GM12864 (cell line): ENCODE measurements at regions not wholly inside any gene's neighbourhood (a gene's known extent, or its start where the extent isn't known, plus 50 kb on each side); places are given as distances from the start of the nearest gene placed in this dataset.

Source experiments
- DNase-seq: peaks from one replicate; pipeline ENCODE4 v3.0.0-alpha.2; 2011; ENCODE audit warnings: low read depth
- H3K4me3 ChIP-seq: 2 replicates; pipeline ENCODE4 v1.5.1; 2011; ENCODE audit warnings: mild to moderate bottlenecking, low read depth, low read length, control low read depth
- TF ChIP-seq, protein P1 (sequence below): IDR thresholded peaks from 2 replicates; pipeline ENCODE4 v1.5.1; 2011; ENCODE audit warnings: low read depth, mild to moderate bottlenecking, moderate library complexity, low read length, control low read depth, inconsistent platforms; ENCODE audit errors: missing control alignments

DNA sequence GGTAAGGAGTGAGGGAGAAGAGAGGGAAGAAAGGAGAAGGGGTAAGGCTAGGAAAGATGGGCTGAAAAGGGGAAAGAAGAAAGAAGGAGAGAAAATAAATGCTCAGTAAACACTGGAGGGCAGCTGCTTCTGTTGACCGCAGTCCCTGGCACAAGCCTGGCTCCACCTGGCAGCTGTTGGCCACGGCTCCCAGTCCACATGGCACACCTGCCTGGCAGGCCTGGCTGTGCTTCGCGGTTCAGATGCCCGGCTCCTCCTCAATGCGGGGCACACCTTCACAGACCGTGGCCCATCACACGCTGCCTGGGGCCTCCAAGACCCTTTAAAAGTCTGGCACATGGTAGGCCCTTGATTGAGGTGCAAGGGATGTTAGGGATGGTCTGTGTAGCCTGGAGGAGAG is 516.8 kb upstream of the PROK2 start:
- no peak for DNase-seq
- TF ChIP-seq, protein P1, sequence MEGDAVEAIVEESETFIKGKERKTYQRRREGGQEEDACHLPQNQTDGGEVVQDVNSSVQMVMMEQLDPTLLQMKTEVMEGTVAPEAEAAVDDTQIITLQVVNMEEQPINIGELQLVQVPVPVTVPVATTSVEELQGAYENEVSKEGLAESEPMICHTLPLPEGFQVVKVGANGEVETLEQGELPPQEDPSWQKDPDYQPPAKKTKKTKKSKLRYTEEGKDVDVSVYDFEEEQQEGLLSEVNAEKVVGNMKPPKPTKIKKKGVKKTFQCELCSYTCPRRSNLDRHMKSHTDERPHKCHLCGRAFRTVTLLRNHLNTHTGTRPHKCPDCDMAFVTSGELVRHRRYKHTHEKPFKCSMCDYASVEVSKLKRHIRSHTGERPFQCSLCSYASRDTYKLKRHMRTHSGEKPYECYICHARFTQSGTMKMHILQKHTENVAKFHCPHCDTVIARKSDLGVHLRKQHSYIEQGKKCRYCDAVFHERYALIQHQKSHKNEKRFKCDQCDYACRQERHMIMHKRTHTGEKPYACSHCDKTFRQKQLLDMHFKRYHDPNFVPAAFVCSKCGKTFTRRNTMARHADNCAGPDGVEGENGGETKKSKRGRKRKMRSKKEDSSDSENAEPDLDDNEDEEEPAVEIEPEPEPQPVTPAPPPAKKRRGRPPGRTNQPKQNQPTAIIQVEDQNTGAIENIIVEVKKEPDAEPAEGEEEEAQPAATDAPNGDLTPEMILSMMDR = no peak
- no peak overlapping the region for H3K4me3 ChIP-seq

DNA sequence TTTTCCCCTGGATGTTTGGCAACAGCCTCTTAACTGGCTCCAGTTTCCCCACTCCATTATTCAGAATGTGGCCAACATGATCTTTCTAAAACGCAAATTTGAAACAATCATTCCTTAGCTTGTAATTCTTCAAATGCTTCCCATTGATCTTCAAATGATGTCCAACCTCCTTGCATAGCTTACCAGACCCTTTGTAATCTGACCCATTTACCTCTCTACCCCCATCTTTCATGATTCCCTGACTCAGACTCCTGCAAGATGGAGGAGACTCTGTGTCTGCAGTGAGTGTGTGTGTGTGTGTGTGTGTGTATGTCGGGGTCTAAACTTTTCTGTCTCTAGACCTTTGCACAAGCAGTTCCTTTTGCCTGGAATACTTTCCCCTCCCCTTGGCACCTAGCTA is 515.7 kb upstream of the PROK2 start:
- no peak overlapping the region for H3K4me3 ChIP-seq

DNA sequence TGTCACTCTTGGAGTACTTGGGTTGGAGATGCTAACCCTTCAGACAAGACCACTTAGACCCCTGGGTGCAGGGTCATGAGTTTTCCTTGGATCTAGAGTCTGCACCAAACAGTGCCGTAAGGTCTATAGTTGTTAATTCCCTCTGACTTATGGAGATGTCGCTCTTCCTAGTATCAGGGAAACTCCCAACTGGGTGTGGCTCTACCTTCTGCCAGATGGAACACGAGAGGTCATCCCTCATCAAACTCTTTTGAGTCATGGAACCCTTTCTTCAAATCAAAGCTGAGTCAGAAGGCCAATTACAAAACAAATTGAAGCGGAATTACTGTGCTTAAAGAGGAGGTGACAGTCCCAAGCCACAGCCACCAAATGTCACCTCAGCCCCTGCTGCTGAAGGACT is 514.9 kb upstream of the PROK2 start:
- H3K4me3 ChIP-seq = no peak overlapping the region
- no peak for DNase-seq
- TF ChIP-seq, protein P1 = no peak

More for the DNA sequence above, 515.7 kb upstream of the PROK2 start:
- DNase-seq = no peak
- TF ChIP-seq, protein P1 = no peak

DNA sequence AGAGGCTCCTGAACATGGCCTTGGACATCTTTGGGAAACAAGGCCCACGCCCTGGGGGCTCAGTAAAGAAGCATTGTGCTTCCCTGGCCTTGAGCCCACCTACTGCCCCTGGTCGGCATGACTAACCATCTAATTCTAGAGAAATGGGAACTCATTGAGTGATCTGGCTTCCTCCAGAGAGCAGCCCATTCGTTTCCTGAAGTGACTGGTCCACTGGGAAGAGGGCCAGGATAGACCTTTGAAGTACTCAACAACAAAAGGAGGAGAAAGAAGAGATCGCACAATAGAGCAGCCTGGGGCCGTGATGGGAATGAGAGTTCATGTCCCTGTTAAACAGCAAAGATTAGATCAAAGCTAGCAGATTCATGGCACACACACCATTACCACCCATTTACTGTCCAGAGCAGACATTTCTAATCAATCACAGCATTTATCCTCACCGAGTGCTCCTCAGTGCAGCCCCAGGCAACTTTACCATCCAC is 514.4 kb upstream of the PROK2 start:
- no peak for DNase-seq
- H3K4me3 ChIP-seq = no peak overlapping the region
- TF ChIP-seq, protein P1 = no peak

DNA sequence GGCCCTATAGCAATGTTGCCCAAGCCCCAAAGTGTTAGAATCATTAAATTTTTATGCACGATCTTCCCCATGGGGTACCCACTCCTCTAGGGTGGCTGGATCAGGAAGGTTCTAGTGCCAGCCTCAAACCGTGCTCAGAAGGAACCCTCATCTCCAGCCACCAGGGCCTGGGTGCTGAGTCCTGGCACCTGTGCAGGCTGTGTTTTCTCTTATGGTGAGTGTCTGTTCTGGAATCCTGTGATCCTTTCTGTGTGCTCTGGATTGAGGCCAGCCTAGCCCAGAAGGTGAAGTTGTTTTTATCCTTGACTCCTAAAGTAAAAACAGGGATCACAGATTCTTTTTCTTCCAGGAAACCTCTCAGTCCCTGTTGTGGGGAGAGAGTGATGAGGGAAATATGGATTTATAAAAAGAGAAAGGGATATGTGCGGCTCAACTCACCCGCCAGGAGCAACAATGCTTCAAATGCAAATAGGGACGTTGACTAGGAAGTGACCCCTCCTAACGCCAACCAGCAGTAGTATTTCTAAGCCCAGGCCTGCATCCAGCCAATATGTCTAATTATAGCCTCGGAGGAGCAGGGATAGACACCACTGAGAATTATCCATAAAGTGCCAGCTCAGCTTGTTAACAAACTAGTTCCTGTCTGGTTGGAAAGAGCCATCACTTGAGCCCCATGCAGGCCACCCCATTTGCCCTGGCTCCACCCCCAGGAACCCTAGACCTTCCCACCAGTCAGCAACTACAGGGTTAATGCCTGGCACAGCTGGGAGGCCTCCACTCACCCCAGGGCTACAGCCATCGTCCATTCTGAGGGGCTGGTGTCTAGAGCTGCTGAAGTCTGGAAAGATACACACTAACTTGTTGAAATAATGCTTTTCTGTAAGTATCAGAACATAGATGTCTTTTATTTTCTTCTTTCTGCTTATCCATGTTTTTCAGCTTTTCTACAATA is 513.5 kb upstream of the PROK2 start:
- TF ChIP-seq, protein P1 = no peak
- H3K4me3 ChIP-seq = no peak overlapping the region
- no peak for DNase-seq

DNA sequence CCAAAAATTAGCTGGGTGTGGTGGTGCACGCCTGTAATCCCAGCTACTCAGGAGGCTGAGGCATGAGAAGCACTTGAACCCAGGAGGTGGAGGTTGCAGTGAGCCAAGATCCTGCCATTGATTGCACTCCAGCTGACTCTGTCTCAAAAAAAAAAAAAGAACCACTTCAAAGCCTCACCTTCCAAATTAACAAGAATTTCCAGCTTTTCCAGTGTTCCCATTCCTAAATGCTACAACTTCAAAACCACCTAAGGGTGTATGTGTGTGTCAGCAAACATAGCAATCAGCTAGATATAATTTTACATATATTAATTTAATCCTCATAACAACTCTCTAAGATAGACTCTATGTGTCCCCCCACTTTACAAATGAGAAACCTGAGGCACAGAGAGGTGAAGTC is 512.5 kb upstream of the PROK2 start:
- TF ChIP-seq, protein P1 = no peak
- DNase-seq = no peak
- H3K4me3 ChIP-seq = no peak overlapping the region
